Breast epithelium (tissue), 3 donors: ENCODE measurements at regions not wholly inside any gene's neighbourhood (a gene's known extent, or its start where the extent isn't known, plus 50 kb on each side); places are given as distances from the start of the nearest gene placed in this dataset.

Source experiments
- CTCF ChIP-seq, 3 donors: fragments of 450-650 bp; IDR thresholded peaks; one replicate each; pipeline ENCODE4 v1.5.1; 2016 to 2017; ENCODE audit warnings: antibody characterized with exemption in 3 of 3, mild to moderate bottlenecking in 3 of 3, moderate library complexity in 3 of 3
- POLR2A ChIP-seq: fragments of 450-650 bp; IDR thresholded peaks from one replicate; pipeline ENCODE4 v1.6.1; 2016; ENCODE audit warnings: antibody characterized with exemption, mild to moderate bottlenecking, moderate library complexity

- TF ChIP-seq POLR2A (no peak), CTCF (IDR thresholded peaks at IDR 0.05) (no peak)
Observed at GRCh38 chr11:38252620-38253019, 1654.6 kb upstream of the RAG2 start.
